SK-MEL-5 (cell line): ENCODE measurements at regions not wholly inside any gene's neighbourhood (a gene's known extent, or its start where the extent isn't known, plus 50 kb on each side); places are given as distances from the start of the nearest gene placed in this dataset.
"Not testable (repeated sequence)": the region's sequence is repeated elsewhere in the genome, so short reads cannot be mapped to it uniquely, and the experiment has no call there.

Source experiments
- DNase-seq: peaks from one replicate; pipeline ENCODE4 v3.0.0-alpha.2; 2016; ENCODE audit warnings: low read depth, low spot score
- in situ Hi-C: cut with HindIII; loops from 2 replicates; pipeline ENCODE4 v1.10.0; 2016; ENCODE audit warnings: low sequenced_read_pairs, high pct_unique_total_duplicates, low pct_unique_long_range_greater_than_20kb

GRCh38 chr6:9062596-9062995, 627.3 kb upstream of the SLC35B3 start:
- in situ Hi-C loops, result no loop called here
- no peak for DNase-seq

GRCh38 chr6:9057937-9058336, 622.6 kb upstream of the SLC35B3 start:
- no peak for DNase-seq
- in situ Hi-C loops, result no loop called here

DNA sequence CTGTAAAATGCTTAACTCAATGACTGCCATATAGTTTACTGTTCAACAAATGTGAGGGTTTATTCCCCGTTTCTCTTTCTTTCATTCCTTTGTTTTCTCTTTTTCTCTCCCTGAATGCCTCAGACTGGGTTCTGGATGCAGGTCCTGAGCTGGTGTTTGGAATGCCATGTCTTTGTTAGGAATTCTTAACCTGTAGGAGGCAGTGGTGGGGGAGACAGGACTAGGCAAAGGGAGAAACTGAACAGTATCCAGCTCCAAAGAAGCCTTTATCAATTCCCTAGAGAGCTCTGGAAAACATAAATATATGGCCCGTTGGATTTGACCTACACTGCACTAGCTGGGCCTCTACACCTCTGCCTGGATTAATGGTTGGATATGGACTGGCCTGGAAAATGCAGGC, 621.2 kb upstream of the SLC35B3 start:
- no peak for DNase-seq
- in situ Hi-C loops, result no loop called here

DNA sequence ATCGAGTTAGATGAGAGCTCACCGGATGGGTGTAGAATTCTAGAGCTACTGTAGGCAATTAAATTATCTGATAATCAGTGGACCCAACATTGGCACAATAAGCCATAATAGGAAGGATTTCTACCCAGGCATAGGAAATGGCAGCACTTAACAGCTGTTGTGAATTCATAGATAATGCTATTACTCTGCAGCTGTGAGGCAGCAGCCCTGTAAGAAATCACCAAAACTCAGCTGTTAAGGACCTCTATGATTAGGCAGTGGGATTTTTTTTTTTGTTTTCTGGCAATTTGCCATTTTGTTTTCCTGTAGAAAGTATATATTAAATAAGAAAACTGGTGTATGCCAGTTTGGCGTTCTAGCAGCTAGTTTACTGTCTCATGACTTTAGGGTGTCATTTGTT, 609.1 kb upstream of the SLC35B3 start:
- in situ Hi-C loops, result no loop called here
- no peak for DNase-seq

DNA sequence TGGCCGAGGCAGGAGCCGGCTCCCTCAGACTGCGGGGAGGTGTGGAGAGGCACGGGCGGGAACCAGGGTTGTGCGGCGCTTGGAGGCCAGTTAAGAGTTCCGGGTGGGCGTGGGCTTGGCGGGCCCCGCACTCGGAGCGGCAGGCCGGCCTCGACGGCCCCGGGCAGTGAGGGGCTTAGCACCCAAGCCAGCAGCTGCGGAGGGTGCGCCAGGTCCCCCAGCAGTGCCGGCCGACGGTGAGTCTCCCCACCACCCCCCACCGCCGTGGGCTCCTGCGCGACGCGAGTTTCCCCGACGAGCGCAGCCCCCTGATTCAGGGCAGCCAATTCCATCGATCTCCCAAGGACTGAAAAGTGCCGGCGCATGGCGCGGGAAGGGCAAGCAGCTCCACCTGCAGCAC, 605.4 kb upstream of the SLC35B3 start:
- no peak for DNase-seq
- in situ Hi-C loops, result no loop called here

DNA sequence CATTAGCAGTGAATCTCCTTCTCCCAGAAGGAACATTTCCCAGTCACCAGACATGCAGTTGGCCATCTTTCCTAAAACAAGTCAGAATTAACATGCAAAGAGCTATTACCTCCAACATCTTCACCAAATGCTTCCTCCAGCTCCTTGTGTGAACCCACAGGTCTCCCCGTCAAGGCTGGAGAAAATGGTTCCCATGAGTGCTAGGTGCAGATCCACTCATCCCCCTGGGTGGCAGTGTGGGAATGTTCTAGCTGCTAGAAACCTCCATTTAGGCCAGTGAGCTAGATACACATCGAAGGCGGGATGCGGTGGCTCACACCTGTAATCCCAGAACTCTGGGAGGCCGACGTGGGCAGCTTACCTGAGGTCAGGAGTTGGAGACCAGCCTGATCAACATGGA, 603.9 kb upstream of the SLC35B3 start:
- DNase-seq, result peak; percentile 39
- in situ Hi-C loops, result no loop called here

DNA sequence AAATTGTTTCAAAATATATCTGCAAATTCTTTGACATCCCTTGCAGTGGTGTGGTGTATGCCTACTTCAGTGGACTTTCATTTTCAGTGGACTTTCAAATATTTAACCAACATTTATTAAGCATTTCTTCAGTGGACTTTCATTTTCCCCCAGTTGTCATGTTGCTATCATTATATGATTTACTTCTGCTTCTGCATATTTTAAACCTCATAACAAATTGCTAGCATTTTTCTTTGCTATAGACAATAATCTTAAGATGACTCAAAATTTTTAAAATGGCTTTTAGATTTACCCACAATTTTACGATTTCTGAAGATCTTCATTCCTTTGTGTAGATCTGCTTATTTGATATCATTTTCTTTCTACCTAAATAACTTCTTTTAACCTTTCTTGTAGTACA, 592.7 kb upstream of the SLC35B3 start:
- in situ Hi-C loops, result no loop called here
- DNase-seq, result no peak

DNA sequence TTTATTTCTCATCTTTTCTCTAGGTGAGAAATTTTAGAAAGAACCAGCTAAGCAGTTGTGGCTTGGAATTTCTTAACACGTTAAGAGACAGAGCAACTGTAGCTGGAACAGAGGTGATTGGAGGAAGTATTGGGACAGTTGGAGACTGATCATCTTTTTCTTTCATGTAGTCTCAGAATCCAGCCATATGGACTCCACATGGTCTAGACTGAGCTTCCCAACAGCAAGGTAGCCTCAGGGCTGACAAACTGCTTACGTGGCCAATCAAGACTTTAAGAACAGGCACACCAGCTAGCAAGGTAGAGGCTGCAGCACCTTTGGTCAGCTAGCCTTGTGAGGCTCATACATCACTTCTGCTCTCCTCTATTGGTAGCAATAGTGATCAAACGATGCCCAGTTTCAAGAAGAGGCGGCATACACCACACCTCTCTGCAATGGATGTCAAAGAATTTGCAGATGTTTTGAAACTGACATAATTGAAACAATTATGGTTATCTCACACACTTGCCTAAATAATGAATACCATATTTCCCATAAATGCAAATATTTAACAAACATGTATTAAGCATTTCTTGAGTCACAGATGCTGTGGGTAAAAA, 590.5 kb upstream of the SLC35B3 start:
- in situ Hi-C loops, result no loop called here

DNA sequence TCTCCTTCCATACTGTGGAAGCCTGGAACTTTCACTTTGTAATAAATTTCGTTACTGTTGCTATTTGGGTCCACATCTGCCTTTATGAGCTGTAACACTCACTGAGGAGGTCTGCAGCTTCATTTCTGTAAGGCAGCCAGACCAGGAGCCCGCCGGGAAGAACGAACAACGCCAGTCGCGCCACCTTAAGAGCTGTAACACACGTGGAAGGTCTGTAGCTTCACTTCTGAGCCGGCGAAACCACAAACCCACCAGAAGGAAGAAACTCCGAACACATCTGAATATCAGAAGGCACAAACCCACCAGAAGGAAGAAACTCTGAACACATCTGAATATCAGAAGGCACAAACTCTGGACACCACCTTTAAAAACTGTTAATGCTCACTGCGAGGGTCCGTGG, 589.9 kb upstream of the SLC35B3 start:
- no peak for DNase-seq
- in situ Hi-C loops, result no loop called here

More for the DNA sequence above, 590.5 kb upstream of the SLC35B3 start:
- DNase-seq, result no peak

DNA sequence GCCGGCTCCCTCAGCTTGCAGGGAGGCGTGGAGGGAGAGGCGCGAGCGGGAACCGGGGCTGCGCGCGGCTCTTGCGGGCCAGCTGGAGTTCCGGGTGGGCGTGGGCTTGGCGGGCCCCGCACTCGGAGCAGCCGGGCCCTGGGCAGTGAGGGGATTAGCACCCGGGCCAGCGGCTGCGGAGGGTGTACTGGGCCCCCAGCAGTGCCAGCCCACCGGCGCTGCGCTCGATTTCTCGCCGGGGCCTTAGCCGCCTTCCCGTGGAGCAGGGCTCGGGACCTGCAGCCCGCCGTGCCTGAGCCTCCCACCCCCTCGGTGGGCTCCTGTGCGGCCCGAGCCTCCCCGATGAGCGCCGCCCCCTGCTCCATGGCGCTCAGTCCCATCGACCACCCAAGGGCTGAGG, 588.9 kb upstream of the SLC35B3 start:
- in situ Hi-C loops, DNase-seq: not testable (repeated sequence)

DNA sequence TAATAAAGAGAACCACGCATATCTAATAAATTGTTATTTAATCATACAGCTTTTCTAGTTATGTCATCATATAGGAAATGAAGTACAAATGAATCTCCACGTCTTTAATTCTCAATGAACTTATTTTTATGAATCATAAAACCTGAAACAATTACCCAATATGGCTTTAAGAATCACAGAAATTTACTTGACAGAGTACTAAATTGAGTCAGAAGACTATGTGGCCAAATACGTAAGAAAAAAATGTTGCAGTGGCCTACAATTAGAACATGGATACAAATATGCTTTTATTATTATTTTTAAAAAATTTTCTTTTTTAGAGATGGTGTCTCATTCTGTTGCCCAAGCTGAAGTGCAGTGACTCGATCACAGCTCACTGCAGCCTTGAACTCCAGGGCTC, 584.7 kb upstream of the SLC35B3 start:
- in situ Hi-C loops, result no loop called here
- DNase-seq, result no peak

DNA sequence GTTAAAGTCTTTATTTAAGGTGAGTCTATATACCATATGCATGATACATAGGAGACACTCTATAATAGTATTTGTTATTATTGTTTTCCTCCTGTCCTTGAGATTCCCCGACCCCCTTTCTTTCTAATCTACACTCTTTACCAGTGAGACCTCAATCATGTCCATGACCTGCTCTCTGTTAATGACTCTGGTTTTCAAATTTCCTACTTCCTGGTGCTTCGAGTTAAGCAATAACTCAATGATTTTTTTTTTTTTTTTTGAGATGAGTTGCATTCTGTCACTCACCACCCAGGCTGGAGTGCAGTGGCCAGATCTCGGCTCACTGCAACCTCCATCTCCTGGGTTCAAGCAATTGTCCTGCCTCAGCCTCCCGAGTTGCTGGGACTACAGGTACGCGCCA, 574.6 kb upstream of the SLC35B3 start:
- no peak for DNase-seq
- in situ Hi-C loops, result no loop called here

- no peak for DNase-seq
- in situ Hi-C loops, result no loop called here
Observed at GRCh38 chr6:9007027-9007426, 571.7 kb upstream of the SLC35B3 start.

- in situ Hi-C loops, result no loop called here
- no peak for DNase-seq
Observed at GRCh38 chr6:9002833-9003232, 567.5 kb upstream of the SLC35B3 start.

DNA sequence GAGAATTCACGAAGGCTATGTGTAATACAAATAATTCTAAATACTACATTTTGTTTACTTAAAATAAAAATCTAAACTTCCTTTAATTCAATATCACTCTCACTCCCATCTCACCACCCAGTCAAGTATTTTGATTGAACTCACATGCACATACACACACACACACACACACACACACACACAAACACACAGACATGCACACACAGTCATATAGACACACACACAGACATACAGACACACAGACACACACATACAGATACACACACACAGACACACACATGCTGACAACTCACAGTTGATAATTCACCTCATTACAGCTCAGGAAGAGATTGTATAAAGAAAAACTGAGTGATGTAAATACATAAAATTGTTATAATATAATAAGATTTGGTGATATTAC, 559.8 kb upstream of the SLC35B3 start:
- no peak for DNase-seq
- in situ Hi-C loops, result loop anchor here (25.0 kb wide), 1 partner anchor 267 kb away; no protein-coding TSS in a partner anchor

GRCh38 chr6:8993111-8993510, 557.8 kb upstream of the SLC35B3 start:
- no peak for DNase-seq
- in situ Hi-C loops, result loop anchor here (25.0 kb wide), 1 partner anchor 269 kb away; no protein-coding TSS in a partner anchor

DNA sequence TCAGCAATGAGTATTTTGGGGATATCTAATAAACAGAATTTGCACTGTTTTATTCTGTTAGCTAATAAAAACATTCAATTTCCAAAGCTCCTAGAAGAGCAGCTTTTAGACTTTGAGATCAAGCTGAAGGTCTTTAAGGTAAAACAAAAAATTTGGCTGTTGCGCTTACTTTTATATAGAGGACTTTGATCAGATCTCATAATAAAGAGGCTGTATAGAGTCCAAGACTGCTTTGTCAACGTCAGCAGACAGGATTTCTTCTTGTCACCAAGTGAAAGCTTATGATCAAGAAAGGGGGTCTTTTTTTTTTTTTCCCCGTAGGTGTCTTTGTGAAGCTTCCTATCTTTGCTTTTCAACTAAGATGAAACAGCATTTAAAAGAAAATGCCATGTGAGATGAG, 556.5 kb upstream of the SLC35B3 start:
- in situ Hi-C loops, result loop anchor here (25.0 kb wide), 1 partner anchor 270 kb away; no protein-coding TSS in a partner anchor
- peak; percentile 80 for DNase-seq

GRCh38 chr6:8990075-8990474, 554.7 kb upstream of the SLC35B3 start:
- in situ Hi-C loops, result loop anchor here (25.0 kb wide), 1 partner anchor 272 kb away; no protein-coding TSS in a partner anchor
- no peak for DNase-seq

GRCh38 chr6:8983202-8983688, 547.9 kb upstream of the SLC35B3 start:
- in situ Hi-C loops, result loop anchor here (25.0 kb wide), 1 partner anchor 279 kb away; no protein-coding TSS in a partner anchor
- peak; percentile 96 for DNase-seq
